A549 (cell line): ENCODE measurements at regions not wholly inside any gene's neighbourhood (a gene's known extent, or its start where the extent isn't known, plus 50 kb on each side); places are given as distances from the start of the nearest gene placed in this dataset.

Source experiments
- BHLHE40 ChIP-seq: IDR thresholded peaks from 2 replicates; pipeline ENCODE4 v1.6.1; 2012; ENCODE audit warnings: low read depth, low read length, inconsistent platforms
- CHD4 ChIP-seq: fragments of 200-600 bp; sonication (generic); IDR thresholded peaks from 2 replicates; pipeline ENCODE4 v1.6.1; 2016; ENCODE audit warnings: antibody characterized with exemption, mild to moderate bottlenecking, borderline replicate concordance
- CTCF ChIP-seq: fragments of >200 bp; sonication (Bioruptor Twin); formaldehyde crosslinking; IDR thresholded peaks from 3 replicates; pipeline ENCODE4 v1.5.1; 2016
- ESRRA ChIP-seq: fragments of 150-350 bp; IDR thresholded peaks from 2 replicates; pipeline ENCODE4 v1.6.1; 2014; ENCODE audit warnings: mild to moderate bottlenecking, low read length, borderline replicate concordance
- HDAC2 ChIP-seq: fragments of 200-600 bp; sonication (generic); IDR thresholded peaks from 2 replicates; pipeline ENCODE4 v1.6.1; 2016
- HOXB5 ChIP-seq: fragments of 250-450 bp; sonication (Bioruptor Pico); IDR thresholded peaks from 2 replicates; pipeline ENCODE4 v1.5.0; 2020; ENCODE audit warnings: mild to moderate bottlenecking, moderate library complexity
- JUN ChIP-seq, 2 experiments: fragments of >200 bp; sonication (Bioruptor Twin); formaldehyde crosslinking; IDR thresholded peaks; 2 replicates in 1 of 2; 3 replicates in 1 of 2; pipeline ENCODE4 v1.6.1; 2016 to 2017
- KDM1A ChIP-seq: fragments of 200-600 bp; sonication (generic); IDR thresholded peaks from 2 replicates; pipeline ENCODE4 v1.6.1; 2016; ENCODE audit warnings: low read depth, mild to moderate bottlenecking
- MAFK ChIP-seq: fragments of 450-650 bp; IDR thresholded peaks from 2 replicates; pipeline ENCODE4 v1.6.1; 2014; ENCODE audit not compliant: partially characterized antibody
- MAX ChIP-seq: IDR thresholded peaks from 2 replicates; pipeline ENCODE4 v1.6.1; 2012
- MYC ChIP-seq: IDR thresholded peaks from 2 replicates; pipeline ENCODE4 v1.6.1; 2012; ENCODE audit warnings: mild to moderate bottlenecking, inconsistent platforms, low read length, improper control_type of control experiment, borderline replicate concordance
- NPAS2 ChIP-seq: fragments of 250-450 bp; sonication (Bioruptor Pico); IDR thresholded peaks from 2 replicates; pipeline ENCODE4 v1.8.0; 2022; ENCODE audit warnings: mild to moderate bottlenecking, moderate library complexity, borderline replicate concordance
- POLR2A ChIP-seq: IDR thresholded peaks from 2 replicates; pipeline ENCODE4 v1.6.1; 2012; ENCODE audit warnings: mild to moderate bottlenecking, low read length
- RARB ChIP-seq: fragments of 250-450 bp; sonication (Bioruptor Pico); IDR thresholded peaks from 2 replicates; pipeline ENCODE4 v1.8.0; 2021; ENCODE audit warnings: mild to moderate bottlenecking, moderate library complexity

- TF ChIP-seq CTCF (no peak), POLR2A (no peak), HOXB5 (CRISPR knock-in tag) (no peak), BHLHE40 (no peak), RARB (CRISPR knock-in tag) (no peak), CHD4 (no peak), MYC (no peak), NPAS2 (CRISPR knock-in tag) (no peak), MAX (no peak), JUN (IDR thresholded peaks at IDR 0.05) (no peak), KDM1A (no peak), HDAC2 (no peak), MAFK (no peak), ESRRA (no peak)
Observed at GRCh38 chr4:58144721-58145120, 1034.5 kb upstream of the IGFBP7 start.
